ENCODE measurements at regions not wholly inside any gene's neighbourhood (a gene's known extent, or its start where the extent isn't known, plus 50 kb on each side); places are given as distances from the start of the nearest gene placed in this dataset.

DNA sequence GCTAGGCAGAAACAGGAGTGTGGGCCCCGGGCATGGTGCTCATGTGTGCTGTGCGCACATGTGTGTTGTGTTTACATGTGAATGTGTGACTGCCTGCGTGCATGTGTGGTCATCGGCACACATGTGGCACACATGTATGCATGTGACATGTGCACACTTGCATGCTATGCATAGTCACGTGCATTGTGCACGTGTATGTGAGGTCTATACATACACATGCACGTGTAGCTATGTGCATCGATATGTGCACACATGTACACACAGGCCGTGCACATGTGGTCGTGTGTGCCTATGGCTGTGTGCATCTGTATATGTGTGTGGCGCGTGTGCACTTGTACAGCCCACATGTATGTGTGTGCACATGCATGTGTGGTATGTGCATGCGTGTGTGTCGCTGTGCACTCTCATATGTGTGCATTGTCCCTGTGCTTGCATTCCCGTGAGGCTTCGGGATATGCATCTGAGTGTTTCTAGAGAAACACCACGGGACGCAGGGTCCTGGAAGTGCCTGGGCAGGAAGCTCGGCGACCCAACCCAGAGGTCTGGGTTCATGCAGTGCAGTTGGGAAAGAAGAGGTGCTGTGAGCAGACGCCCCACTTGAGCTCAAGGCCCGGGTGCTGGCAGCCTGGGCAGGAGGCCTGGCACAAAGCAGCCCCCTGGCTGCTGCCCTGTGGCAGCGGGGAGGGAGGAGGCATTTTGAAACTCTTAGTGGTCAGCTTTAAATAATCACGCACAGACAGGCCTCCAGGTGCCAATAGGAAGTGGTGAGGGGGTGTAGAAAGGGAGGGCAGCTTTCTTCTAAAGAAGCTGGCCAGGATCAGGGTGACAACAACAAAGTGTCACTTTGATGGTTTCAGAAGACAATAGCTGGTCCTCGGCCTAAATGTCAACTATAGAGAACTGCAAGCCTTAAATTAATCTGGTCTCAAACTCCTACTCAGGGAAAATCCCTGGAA lies 410.0 kb upstream of the MGMT start:
- Histone ChIP-seq H4K20me1 (replicated peaks; ENCODE audit: control insufficient read depth, insufficient read depth, low read length) (no peaks in the 10 kb centered on the region), H3K27ac (ENCODE audit: extremely low read depth, low read depth, low read length) (no peak overlapping the region), H3K9ac (ENCODE audit: insufficient read depth in 1 of 2, low read depth in 2 of 2, low read length in 2 of 2) (no peak overlapping the region), H2AFZ (ENCODE audit: low read depth, low read length) (no peak overlapping the region), H3K4me3 (no peak overlapping the region), H3K36me3 (ENCODE audit: control insufficient read depth, insufficient read depth, low read length) (no peaks in the 10 kb centered on the region), H3K9me3 (replicated peaks; ENCODE audit: control insufficient read depth, insufficient read depth, low read depth, low read length) (no peaks in the 10 kb centered on the region), H3K4me2 (ENCODE audit: insufficient read depth, low read length) (no peak overlapping the region), H3K4me1 (replicated peaks in 1 of 2; ENCODE audit: control insufficient read depth in 2 of 2, insufficient read depth in 2 of 2, low read length in 2 of 2) (no peaks in the 10 kb centered on the region), H3K9me1 (ENCODE audit: control insufficient read depth, insufficient read depth, low read length) (no peaks in the 10 kb centered on the region), H3K79me2 (ENCODE audit: control insufficient read depth, insufficient read depth, low read length) (no peaks in the 10 kb centered on the region), H3K27me3 (ENCODE audit: control insufficient read depth in 2 of 2, insufficient read depth in 2 of 2, low read length in 2 of 2) (peaks cover 0 to 16% of the 10 kb centered on the region in 2 experiments; a peak in 3 of 5 replicates)
- TF ChIP-seq KAT8 (IDR thresholded peaks at IDR 0.05; ENCODE audit: low read depth) = no peak
- TF ChIP-seq, protein P1, sequence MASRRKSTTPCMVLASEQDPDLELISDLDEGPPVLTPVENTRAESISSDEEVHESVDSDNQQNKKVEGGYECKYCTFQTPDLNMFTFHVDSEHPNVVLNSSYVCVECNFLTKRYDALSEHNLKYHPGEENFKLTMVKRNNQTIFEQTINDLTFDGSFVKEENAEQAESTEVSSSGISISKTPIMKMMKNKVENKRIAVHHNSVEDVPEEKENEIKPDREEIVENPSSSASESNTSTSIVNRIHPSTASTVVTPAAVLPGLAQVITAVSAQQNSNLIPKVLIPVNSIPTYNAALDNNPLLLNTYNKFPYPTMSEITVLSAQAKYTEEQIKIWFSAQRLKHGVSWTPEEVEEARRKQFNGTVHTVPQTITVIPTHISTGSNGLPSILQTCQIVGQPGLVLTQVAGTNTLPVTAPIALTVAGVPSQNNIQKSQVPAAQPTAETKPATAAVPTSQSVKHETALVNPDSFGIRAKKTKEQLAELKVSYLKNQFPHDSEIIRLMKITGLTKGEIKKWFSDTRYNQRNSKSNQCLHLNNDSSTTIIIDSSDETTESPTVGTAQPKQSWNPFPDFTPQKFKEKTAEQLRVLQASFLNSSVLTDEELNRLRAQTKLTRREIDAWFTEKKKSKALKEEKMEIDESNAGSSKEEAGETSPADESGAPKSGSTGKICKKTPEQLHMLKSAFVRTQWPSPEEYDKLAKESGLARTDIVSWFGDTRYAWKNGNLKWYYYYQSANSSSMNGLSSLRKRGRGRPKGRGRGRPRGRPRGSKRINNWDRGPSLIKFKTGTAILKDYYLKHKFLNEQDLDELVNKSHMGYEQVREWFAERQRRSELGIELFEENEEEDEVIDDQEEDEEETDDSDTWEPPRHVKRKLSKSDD (conservative IDR thresholded peaks at IDR 0.05; ENCODE audit: low read length) = no peak
- no peak for TF ChIP-seq ZNF311 (CRISPR knock-in tag; IDR thresholded peaks at IDR 0.05)
- no peak for TF ChIP-seq GTF2F1 (IDR thresholded peaks at IDR 0.05; ENCODE audit: low read depth, low read length)
- TF ChIP-seq, protein P2, sequence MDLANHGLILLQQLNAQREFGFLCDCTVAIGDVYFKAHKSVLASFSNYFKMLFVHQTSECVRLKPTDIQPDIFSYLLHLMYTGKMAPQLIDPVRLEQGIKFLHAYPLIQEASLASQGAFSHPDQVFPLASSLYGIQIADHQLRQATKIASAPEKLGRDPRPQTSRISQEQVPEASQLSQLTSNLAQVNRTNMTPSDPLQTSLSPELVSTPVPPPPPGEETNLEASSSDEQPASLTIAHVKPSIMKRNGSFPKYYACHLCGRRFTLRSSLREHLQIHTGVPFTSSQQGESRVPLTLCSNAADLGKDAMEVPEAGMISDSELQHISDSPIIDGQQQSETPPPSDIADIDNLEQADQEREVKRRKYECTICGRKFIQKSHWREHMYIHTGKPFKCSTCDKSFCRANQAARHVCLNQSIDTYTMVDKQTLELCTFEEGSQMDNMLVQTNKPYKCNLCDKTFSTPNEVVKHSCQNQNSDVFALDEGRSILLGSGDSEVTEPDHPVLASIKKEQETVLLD (IDR thresholded peaks at IDR 0.05) = no peak
- TF ChIP-seq NR4A1 (CRISPR knock-in tag; IDR thresholded peaks at IDR 0.05) = no peak
- no peak for TF ChIP-seq NR4A1 (tag; IDR thresholded peaks at IDR 0.05)
- TF ChIP-seq MCM3 (IDR thresholded peaks at IDR 0.05) = no peak
- no peak for TF ChIP-seq BCOR (IDR thresholded peaks at IDR 0.05)
- no peak for TF ChIP-seq PHF8 (IDR thresholded peaks at IDR 0.05; ENCODE audit: borderline replicate concordance, low read length)
- TF ChIP-seq, protein P3, sequence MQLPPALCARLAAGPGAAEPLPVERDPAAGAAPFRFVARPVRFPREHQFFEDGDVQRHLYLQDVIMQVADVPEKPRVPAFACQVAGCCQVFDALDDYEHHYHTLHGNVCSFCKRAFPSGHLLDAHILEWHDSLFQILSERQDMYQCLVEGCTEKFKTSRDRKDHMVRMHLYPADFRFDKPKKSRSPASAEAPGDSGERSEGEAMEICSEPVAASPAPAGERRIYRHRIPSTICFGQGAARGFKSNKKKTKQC (CRISPR knock-in tag; IDR thresholded peaks at IDR 0.05) = no peak
- FAIRE-seq (no peak), DNase-seq (ENCODE audit: extremely low read depth in 1 of 4, low spot score in 3 of 4) (no peak), ATAC-seq (no peak)
- in situ Hi-C loops (cut with MboI) (no loop called here), intact Hi-C loops (cut with micrococcal nuclease) (no loop called here)
- WGBS (ENCODE audit: insufficient coverage, low coverage, missing lambda C conversion rate) = 2% methylated on average over 19 of the region's 25 CpGs
- CTCF ChIA-PET (ENCODE audit: low intra/inter-chr PET ratio) = no interaction called here
- POLR2A ChIA-PET = interaction anchor here (0.6 kb wide), 1 partner anchor 696 kb away, joined by 4 read pairs; no protein-coding TSS in a partner anchor
- BruUV-seq (replicated peaks) = no TSS peak

All from K562 (cell line).